ENCODE measurements at regions not wholly inside any gene's neighbourhood (a gene's known extent, or its start where the extent isn't known, plus 50 kb on each side); places are given as distances from the start of the nearest gene placed in this dataset.

DNA sequence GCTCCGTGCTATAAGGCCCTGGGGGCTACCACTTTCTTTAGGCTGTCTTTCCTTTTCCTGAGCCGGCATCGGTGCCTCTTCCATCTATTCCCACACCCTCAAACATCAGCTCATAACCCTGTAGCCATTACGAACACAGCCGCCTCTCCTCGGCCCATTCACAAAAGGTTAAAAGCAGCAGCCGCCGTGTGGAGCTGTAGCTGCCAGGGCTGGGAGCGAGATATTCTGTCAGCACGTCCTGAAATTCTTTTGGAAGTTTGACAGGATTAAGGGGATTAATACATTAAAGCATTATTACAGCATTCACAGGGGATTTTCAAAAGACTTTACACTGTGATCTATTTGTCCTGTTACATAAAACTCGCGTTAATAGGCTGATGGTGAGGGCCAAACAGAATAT lies 428.2 kb downstream of the CDK5RAP2 start:
- ChIA-PET CTCF (no interaction called here), POLR2A (no interaction called here)
- BruUV-seq (replicated peaks), result no TSS peak
- Histone ChIP-seq H3K27me3 (ENCODE audit: control insufficient read depth in 2 of 2, insufficient read depth in 2 of 2, low read length in 2 of 2) (no peaks in the 10 kb centered on the region), H3K9me1 (replicated peaks; ENCODE audit: control insufficient read depth, extremely low read depth, insufficient read depth, low read length) (no peaks in the 10 kb centered on the region), H3K4me1 (ENCODE audit: control insufficient read depth, extremely low read depth, insufficient read depth, low read length) (no peaks in the 10 kb centered on the region), H3K9me3 (replicated peaks; ENCODE audit: control insufficient read depth, insufficient read depth, low read length) (peaks cover 1% of the 10 kb centered on the region), H4K20me1 (replicated peaks; ENCODE audit: control insufficient read depth, extremely low read depth, insufficient read depth, low read length) (no peaks in the 10 kb centered on the region), H3K4me2 (ENCODE audit: insufficient read depth, low read length) (no peak overlapping the region), H3K9ac (replicated peaks; ENCODE audit: extremely low read depth, insufficient read depth, low read length) (no peak overlapping the region), H3K27ac (ENCODE audit: insufficient read depth, low read depth, low read length) (no peak overlapping the region), H3K36me3 (ENCODE audit: control insufficient read depth in 2 of 2, extremely low read depth in 1 of 2, insufficient read depth in 2 of 2, low read length in 2 of 2) (no peaks in the 10 kb centered on the region), H3K4me3 (replicated peaks in 1 of 3; ENCODE audit: insufficient read depth in 1 of 3, low read depth in 1 of 3, low read length in 3 of 3) (no peak overlapping the region), H2AFZ (ENCODE audit: low read depth, low read length) (no peak overlapping the region), H3K79me2 (ENCODE audit: control insufficient read depth, insufficient read depth, low read length) (no peaks in the 10 kb centered on the region)
- FAIRE-seq (no peak), DNase-seq (ENCODE audit: low read depth, low spot score) (no peak)
- dilution Hi-C loops (cut with MboI; ENCODE audit: extremely low pct_ligation_motif_present, low sequenced_read_pairs) (no loop called here), intact Hi-C loops (cut with micrococcal nuclease) (no loop called here)
- no peak for TF ChIP-seq GATA2 (IDR thresholded peaks at IDR 0.05; ENCODE audit: insufficient read depth, insufficient read length, low read depth, low read length)
- TF ChIP-seq JUN (IDR thresholded peaks at IDR 0.05; ENCODE audit: borderline replicate concordance, insufficient read depth, insufficient read length, low read depth), result no peak
- TF ChIP-seq POLR2A (IDR thresholded peaks at IDR 0.05; ENCODE audit: low read depth, low read length), result no peak
- TF ChIP-seq, protein P1, sequence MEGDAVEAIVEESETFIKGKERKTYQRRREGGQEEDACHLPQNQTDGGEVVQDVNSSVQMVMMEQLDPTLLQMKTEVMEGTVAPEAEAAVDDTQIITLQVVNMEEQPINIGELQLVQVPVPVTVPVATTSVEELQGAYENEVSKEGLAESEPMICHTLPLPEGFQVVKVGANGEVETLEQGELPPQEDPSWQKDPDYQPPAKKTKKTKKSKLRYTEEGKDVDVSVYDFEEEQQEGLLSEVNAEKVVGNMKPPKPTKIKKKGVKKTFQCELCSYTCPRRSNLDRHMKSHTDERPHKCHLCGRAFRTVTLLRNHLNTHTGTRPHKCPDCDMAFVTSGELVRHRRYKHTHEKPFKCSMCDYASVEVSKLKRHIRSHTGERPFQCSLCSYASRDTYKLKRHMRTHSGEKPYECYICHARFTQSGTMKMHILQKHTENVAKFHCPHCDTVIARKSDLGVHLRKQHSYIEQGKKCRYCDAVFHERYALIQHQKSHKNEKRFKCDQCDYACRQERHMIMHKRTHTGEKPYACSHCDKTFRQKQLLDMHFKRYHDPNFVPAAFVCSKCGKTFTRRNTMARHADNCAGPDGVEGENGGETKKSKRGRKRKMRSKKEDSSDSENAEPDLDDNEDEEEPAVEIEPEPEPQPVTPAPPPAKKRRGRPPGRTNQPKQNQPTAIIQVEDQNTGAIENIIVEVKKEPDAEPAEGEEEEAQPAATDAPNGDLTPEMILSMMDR (IDR thresholded peaks at IDR 0.05; ENCODE audit: extremely low read depth in 1 of 2, insufficient read depth in 1 of 2, low read depth in 1 of 2, low read length in 2 of 2), result no peak
- TF ChIP-seq FOS (IDR thresholded peaks at IDR 0.05; ENCODE audit: borderline replicate concordance, insufficient read depth, low read length), result no peak
- TF ChIP-seq POLR2AphosphoS5 (IDR thresholded peaks at IDR 0.05; ENCODE audit: insufficient read depth, low read depth, low read length), result no peak

DNA sequence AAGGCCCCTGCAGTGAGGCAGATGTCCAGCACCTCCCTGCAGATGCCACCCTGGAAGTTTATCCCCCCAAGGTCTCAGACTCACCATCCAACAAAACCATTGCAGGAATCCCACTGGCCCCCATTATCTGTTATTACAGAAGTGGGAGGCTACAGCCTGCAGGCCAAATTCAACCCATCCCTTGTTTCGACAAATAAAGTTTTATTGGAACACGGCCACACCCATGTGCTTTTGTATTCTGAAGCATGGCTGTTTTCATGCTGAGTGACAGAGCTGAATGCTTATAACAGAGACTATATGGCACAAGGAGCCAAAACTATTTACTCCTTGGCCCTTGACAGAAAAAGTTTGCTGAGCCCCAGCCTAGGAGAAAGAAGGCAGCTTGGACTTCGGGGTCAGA lies 428.8 kb downstream of the CDK5RAP2 start:
- H3K79me2 ChIP-seq (ENCODE audit: control insufficient read depth, insufficient read depth, low read length), result no peaks in the 10 kb centered on the region
- H3K27ac ChIP-seq (ENCODE audit: insufficient read depth, low read depth, low read length), result no peak overlapping the region
- peaks cover 2% of the 10 kb centered on the region for H3K9me3 ChIP-seq (replicated peaks; ENCODE audit: control insufficient read depth, insufficient read depth, low read length)
- H3K36me3 ChIP-seq (ENCODE audit: control insufficient read depth in 2 of 2, extremely low read depth in 1 of 2, insufficient read depth in 2 of 2, low read length in 2 of 2), result no peaks in the 10 kb centered on the region
- H2AFZ ChIP-seq (ENCODE audit: low read depth, low read length), result no peak overlapping the region
- no peak overlapping the region for H3K4me2 ChIP-seq (ENCODE audit: insufficient read depth, low read length)
- H3K9ac ChIP-seq (replicated peaks; ENCODE audit: extremely low read depth, insufficient read depth, low read length), result no peak overlapping the region
- ChIA-PET POLR2A (no interaction called here), CTCF (no interaction called here)
- no peaks in the 10 kb centered on the region for H4K20me1 ChIP-seq (replicated peaks; ENCODE audit: control insufficient read depth, extremely low read depth, insufficient read depth, low read length)
- intact Hi-C loops (cut with micrococcal nuclease), result no loop called here
- H3K9me1 ChIP-seq (replicated peaks; ENCODE audit: control insufficient read depth, extremely low read depth, insufficient read depth, low read length), result no peaks in the 10 kb centered on the region
- no peaks in the 10 kb centered on the region for H3K27me3 ChIP-seq (ENCODE audit: control insufficient read depth in 2 of 2, insufficient read depth in 2 of 2, low read length in 2 of 2)
- no peak overlapping the region for H3K4me3 ChIP-seq (replicated peaks in 1 of 3; ENCODE audit: insufficient read depth in 1 of 3, low read depth in 1 of 3, low read length in 3 of 3)
- TF ChIP-seq MYC (IDR thresholded peaks at IDR 0.05; ENCODE audit: low read depth, low read length) (no peak), FOS (IDR thresholded peaks at IDR 0.05; ENCODE audit: borderline replicate concordance, insufficient read depth, low read length) (no peak), EZH2 (IDR thresholded peaks at IDR 0.05; ENCODE audit: borderline replicate concordance, low read depth, low read length, severe bottlenecking) (no peak), GATA2 (IDR thresholded peaks at IDR 0.05; ENCODE audit: insufficient read depth, insufficient read length, low read depth, low read length) (no peak), POLR2A (IDR thresholded peaks at IDR 0.05; ENCODE audit: low read depth, low read length) (no peak), JUN (IDR thresholded peaks at IDR 0.05; ENCODE audit: borderline replicate concordance, insufficient read depth, insufficient read length, low read depth) (no peak), POLR2AphosphoS5 (IDR thresholded peaks at IDR 0.05; ENCODE audit: insufficient read depth, low read depth, low read length) (no peak)
- TF ChIP-seq, protein P1 (IDR thresholded peaks at IDR 0.05; ENCODE audit: extremely low read depth in 1 of 2, insufficient read depth in 1 of 2, low read depth in 1 of 2, low read length in 2 of 2), result no peak
- TF ChIP-seq, protein P2, sequence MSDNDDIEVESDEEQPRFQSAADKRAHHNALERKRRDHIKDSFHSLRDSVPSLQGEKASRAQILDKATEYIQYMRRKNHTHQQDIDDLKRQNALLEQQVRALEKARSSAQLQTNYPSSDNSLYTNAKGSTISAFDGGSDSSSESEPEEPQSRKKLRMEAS (IDR thresholded peaks at IDR 0.05; ENCODE audit: insufficient read depth, insufficient read length), result no peak
- dilution Hi-C loops (cut with MboI; ENCODE audit: extremely low pct_ligation_motif_present, low sequenced_read_pairs), result no loop called here
- no TSS peak for BruUV-seq (replicated peaks)
- no peaks in the 10 kb centered on the region for H3K4me1 ChIP-seq (ENCODE audit: control insufficient read depth, extremely low read depth, insufficient read depth, low read length)
- FAIRE-seq (no peak), DNase-seq (ENCODE audit: low read depth, low spot score) (no peak)

Data from endothelial cell of umbilical vein (primary cell).